ENCODE measurements at regions not wholly inside any gene's neighbourhood (a gene's known extent, or its start where the extent isn't known, plus 50 kb on each side); places are given as distances from the start of the nearest gene placed in this dataset.

DNA sequence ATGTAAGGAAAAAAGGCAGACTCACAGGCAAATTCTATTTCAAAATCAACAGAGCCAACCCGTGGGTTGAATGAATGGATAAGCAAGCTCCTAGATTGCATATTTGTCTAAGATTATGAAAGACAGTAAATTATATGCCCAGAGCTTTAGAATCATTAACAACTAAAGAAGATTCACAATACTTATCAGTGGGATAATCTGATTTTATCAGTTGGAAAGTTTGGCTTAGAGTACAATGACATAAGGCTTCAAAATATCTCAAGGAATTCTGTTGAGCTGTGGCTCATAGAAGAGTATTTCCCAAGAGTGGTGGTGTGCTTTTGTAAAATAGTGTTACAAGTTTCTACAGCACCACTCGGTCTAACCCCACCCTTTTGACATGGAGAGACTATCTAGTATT lies 85.5 kb downstream of the ADAMTS1 start:
- no peaks in the 10 kb centered on the region for H3K9me3 Mint-ChIP-seq
- H3K27me3 Mint-ChIP-seq (ENCODE audit: low read depth, poor library complexity) = peaks cover 6% of the 10 kb centered on the region
- no peaks in the 10 kb centered on the region for H3K36me3 Mint-ChIP-seq (ENCODE audit: low read depth)
- no peak for DNase-seq
- H3K4me1 Mint-ChIP-seq = no peaks in the 10 kb centered on the region
- no peak overlapping the region for H3K27ac Mint-ChIP-seq
- TF ChIP-seq, protein P1, sequence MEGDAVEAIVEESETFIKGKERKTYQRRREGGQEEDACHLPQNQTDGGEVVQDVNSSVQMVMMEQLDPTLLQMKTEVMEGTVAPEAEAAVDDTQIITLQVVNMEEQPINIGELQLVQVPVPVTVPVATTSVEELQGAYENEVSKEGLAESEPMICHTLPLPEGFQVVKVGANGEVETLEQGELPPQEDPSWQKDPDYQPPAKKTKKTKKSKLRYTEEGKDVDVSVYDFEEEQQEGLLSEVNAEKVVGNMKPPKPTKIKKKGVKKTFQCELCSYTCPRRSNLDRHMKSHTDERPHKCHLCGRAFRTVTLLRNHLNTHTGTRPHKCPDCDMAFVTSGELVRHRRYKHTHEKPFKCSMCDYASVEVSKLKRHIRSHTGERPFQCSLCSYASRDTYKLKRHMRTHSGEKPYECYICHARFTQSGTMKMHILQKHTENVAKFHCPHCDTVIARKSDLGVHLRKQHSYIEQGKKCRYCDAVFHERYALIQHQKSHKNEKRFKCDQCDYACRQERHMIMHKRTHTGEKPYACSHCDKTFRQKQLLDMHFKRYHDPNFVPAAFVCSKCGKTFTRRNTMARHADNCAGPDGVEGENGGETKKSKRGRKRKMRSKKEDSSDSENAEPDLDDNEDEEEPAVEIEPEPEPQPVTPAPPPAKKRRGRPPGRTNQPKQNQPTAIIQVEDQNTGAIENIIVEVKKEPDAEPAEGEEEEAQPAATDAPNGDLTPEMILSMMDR (IDR thresholded peaks at IDR 0.05) = no peak
- H3K4me3 Mint-ChIP-seq = no peak overlapping the region

DNA sequence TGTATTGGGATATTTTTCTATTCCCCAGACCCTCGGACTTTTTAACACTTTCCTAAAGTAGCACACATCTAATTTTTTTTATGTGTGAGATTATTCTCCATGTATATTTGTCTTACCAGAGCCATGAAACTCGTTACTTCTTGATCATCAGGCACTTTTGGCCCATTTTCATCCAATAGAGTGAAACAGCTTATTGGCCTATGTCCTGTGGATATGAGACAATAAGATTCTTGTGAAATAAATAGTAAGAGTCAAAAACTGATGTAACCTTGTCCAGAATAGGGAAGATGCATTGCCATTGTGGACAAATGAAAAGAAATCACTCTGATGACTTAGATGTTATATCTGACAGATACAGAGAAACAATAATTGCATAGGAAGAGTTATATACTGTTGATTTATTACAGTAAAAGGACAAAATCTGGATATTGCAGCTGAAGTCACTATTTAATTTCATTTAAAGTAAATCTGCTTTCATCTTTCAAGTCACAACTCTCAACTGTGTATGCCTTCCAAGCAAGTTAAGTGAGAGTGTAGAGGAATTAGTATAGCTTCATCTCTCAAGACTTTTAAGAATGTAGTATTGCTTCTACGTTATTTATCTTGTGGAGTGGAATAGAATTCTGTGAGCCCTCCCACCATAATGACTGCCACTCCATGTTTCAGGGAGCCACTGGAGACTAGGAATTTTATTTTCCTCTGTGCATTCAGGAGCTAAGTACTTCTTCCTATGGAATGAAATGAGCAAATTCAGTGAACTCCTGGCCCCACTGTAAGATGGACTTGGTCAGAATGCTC lies 86.9 kb downstream of the ADAMTS1 start:
- no peak overlapping the region for H3K27ac Mint-ChIP-seq
- no peaks in the 10 kb centered on the region for H3K4me1 Mint-ChIP-seq
- H3K27me3 Mint-ChIP-seq (ENCODE audit: low read depth, poor library complexity) = peaks cover 6% of the 10 kb centered on the region
- no peaks in the 10 kb centered on the region for H3K9me3 Mint-ChIP-seq
- no peaks in the 10 kb centered on the region for H3K36me3 Mint-ChIP-seq (ENCODE audit: low read depth)
- DNase-seq = no peak
- H3K4me3 Mint-ChIP-seq = no peak overlapping the region
- TF ChIP-seq, protein P1 (IDR thresholded peaks at IDR 0.05) = no peak

DNA sequence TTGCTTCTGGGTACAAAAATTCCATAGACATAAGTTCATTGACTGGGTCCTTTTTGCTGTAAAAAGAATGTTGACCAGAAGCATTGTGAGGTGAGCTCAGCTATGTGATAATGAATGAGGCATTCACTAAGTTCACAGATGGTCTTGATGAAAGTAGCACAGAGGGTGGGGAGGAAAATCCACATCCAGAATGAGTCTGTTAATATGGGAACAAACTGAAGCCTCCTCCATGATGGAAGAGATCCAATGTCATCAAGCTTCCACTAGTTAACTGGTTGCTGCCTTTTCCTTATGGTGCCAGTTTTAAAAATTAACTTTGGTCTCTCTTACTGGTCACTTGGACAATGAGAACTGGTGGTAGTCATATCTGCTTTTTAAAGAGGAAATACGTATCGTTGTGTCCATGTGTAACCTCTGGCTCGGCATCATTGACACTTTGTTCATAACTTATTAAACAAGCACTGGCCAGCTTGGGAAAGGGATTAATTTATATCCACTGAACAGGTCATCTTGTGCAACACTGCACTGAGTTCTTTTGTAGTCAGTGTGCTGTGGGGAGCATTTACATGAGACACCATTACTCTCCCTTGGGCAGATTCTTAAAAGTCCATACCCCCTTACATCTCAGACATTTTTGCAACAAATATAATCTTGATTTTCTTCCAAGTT lies 88.6 kb downstream of the ADAMTS1 start:
- Mint-ChIP-seq H3K27me3 (ENCODE audit: low read depth, poor library complexity) (peaks cover 6% of the 10 kb centered on the region), H3K4me3 (no peak overlapping the region), H3K27ac (no peak overlapping the region), H3K4me1 (no peaks in the 10 kb centered on the region), H3K36me3 (ENCODE audit: low read depth) (no peaks in the 10 kb centered on the region), H3K9me3 (no peaks in the 10 kb centered on the region)
- no peak for DNase-seq
- TF ChIP-seq, protein P1 (IDR thresholded peaks at IDR 0.05) = no peak

DNA sequence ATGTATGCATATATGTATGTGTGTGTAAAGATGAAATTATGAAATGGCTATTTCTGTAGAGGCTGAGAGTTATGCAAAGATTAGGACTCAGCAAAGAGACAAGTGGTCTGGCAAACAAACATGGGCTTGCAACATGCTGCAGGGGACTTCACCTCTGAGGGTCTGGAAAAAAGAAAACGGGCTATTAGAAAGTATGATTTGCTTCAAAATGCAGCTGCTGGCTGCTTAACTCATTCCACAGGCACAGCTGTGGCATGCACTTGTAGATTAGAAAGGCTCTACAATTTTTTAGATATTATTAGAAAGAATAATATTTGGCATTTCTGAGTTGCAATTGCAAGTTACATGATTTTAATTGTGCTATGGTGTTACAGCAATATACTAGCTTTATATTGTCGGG lies 90.4 kb downstream of the ADAMTS1 start:
- Mint-ChIP-seq H3K27ac (no peak overlapping the region), H3K36me3 (ENCODE audit: low read depth) (no peaks in the 10 kb centered on the region), H3K9me3 (no peaks in the 10 kb centered on the region), H3K4me1 (no peaks in the 10 kb centered on the region), H3K4me3 (no peak overlapping the region), H3K27me3 (ENCODE audit: low read depth, poor library complexity) (no peaks in the 10 kb centered on the region)
- DNase-seq = no peak
- TF ChIP-seq, protein P1 (IDR thresholded peaks at IDR 0.05) = no peak

DNA sequence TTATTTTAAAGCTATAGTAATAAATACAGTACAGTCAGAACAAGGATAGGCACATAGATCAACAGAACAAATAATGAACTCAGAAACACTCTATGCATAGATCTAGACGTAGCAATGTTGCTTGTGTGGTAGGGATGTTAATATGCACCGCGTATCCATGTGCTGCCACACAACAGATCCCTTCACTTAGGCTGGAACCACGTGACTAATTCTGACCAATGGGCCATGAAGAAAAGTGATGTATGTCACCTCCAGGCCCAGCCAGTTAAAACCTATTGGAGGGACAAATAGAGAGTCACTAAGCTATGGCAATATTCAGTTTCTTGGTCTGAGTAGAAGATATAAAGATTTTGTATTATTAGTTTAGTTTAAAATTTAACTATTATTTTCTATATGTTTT lies 91.4 kb downstream of the ADAMTS1 start:
- DNase-seq = no peak
- no peak overlapping the region for H3K27ac Mint-ChIP-seq
- TF ChIP-seq, protein P1 (IDR thresholded peaks at IDR 0.05) = no peak
- H3K9me3 Mint-ChIP-seq = no peaks in the 10 kb centered on the region
- no peaks in the 10 kb centered on the region for H3K4me1 Mint-ChIP-seq
- H3K27me3 Mint-ChIP-seq (ENCODE audit: low read depth, poor library complexity) = peaks cover 4% of the 10 kb centered on the region
- H3K4me3 Mint-ChIP-seq = no peak overlapping the region
- H3K36me3 Mint-ChIP-seq (ENCODE audit: low read depth) = no peaks in the 10 kb centered on the region
